C1 segment of cervical spinal cord (tissue), 14 donors: ENCODE measurements at regions not wholly inside any gene's neighbourhood (a gene's known extent, or its start where the extent isn't known, plus 50 kb on each side); places are given as distances from the start of the nearest gene placed in this dataset.
"Not testable (repeated sequence)": the region's sequence is repeated elsewhere in the genome, so short reads cannot be mapped to it uniquely, and the experiment has no call there.

Experiments used
- DNase-seq, 14 donors: peaks; one replicate each; lab custom pipeline; 2025; lab: John Stamatoyannopoulos, UW

DNA sequence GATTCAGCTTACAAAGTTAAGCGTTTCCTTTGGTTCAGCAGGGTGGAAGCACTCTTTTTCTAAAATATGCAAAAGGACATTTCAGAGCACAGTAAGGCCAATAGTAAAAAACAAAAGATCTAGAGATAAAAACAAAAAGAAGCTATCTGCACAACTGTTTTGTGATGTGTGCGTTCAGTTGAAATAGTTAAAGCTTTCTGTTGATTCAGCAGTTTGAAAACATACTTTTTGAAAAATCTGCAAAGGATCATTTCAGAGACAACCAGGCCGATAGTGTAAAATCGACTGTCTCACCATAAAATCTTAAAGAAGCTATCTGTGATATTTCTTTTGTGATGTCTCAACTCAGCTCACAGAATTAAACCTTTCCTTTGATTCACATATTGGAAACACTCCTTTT is 300.0 kb upstream of the ALG10B start:
- no peak for DNase-seq

- no peak for DNase-seq
Measured at GRCh38 chr12:38025916-38026315, 290.7 kb upstream of the ALG10B start.

- no peak for DNase-seq
Measured at GRCh38 chr12:38053113-38053512, 263.5 kb upstream of the ALG10B start.

DNA sequence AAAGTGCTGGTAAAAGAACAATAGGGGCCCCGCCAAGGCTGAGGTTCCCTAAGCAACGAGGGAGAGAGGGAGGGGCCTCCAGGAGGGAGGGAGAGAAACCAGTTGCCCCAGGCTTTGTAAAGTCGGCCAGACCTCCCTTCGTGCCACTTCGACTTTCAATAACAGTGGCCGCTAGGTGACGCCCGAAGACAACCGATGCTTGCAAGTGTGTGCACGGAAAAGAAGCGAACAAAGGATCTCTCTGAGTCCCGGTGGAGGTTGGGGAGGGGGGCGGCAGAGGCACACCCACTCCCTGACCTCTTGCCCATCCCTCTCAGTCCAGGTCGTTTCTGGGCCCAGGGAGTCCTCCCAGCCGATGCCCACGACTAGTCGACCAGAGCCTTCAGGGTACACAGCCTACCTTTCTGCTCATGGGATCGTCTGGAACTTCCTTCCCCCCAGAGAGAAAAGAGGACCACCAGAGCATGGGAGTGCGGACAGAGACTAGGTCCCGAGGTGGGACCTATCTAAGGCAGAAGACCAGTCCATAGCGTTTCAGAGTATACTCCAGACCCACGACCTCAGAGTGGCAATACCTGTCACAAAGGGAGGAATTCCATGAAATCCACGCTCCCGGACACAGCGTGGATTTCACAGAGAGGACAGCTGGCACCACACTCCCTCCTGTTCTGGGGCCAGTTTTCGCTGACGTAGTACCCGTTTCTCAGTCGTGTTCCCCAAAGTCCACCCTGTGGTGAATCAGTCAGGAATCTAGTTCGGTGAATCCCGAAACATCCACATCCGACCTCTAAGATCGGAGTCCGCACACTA is 262.7 kb upstream of the ALG10B start:
- no peak for DNase-seq

- DNase-seq, result no peak
Measured at GRCh38 chr12:38056701-38057689, 259.6 kb upstream of the ALG10B start.

DNA sequence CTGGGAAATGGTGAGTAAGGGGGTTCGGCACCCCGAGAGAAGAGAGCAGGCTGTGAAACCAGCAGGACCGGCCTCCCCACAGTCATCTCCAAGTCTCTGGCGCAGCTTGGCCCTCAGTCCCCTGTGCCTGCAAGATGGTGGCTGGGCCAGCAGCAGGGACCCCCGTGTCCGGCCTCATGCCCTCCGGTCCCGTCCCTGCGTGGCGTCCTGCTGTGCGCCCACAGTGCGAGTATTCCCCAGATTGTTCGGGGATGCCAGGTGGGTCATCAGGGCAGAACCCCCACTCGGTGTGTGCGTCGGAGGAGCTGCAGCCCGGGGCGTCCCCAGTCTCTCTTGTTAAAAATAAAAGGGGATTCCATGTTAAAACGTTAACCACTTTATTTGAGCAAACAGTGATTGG is 216.9 kb upstream of the ALG10B start:
- no peak for DNase-seq

DNA sequence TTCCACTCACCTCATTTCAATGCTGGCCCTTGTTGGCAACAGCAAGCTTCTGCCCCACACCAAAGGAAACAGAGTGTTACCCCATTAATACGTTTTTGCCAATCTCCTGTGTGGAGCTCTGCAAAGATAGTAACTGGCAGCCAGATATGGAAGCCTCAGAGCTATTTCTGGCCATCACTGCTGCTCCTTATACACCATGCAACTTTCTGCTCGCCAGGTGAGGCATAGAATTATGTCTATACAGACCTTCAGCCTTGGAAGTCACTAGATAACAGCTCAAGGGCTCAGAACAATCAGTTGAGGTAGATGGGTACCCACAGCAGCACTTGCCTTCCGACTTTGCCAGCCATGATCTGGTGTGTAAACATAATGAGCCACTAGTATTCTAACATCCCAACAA is 214.8 kb upstream of the ALG10B start:
- no peak for DNase-seq

DNA sequence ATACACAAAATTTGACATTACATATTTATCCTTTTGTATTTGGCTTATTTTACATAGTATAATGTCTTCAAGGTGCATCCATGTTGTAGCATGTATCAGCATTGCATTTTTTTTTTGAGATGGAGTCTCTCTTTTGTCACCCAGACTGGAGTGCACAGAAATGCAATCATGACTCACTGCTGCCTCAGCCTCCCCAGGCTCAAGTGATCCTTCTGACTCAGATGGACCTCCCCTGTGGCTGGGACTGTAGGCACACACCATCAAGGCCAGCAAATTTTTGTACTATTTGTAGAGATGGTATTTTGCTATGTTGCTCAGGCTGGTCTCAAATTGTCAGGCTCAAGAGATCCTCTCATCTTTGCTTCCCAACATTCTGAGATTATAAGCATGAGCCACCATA is 214.4 kb upstream of the ALG10B start:
- no peak for DNase-seq

GRCh38 chr12:38110026-38110699 is 206.4 kb upstream of the ALG10B start:
- DNase-seq, result no peak

DNA sequence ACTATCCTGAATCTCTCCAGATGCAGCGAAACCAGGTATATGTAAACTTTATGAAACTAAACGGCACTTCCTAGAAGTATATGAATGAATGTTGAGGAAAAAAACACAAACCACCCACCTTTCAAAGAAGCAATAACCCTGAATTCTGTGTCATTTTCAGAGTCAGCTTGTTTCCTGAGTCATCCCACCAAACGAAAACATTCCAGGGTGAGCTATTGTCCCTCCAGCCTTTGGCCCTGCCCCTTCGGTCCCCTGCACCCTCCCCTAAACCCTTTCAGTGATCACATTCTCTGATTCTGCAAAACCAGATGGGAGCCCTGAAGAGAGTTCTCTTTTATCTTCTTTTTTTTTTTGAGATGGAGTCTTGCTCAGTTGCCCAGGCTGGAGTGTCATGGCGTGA is 202.6 kb upstream of the ALG10B start:
- no peak for DNase-seq

DNA sequence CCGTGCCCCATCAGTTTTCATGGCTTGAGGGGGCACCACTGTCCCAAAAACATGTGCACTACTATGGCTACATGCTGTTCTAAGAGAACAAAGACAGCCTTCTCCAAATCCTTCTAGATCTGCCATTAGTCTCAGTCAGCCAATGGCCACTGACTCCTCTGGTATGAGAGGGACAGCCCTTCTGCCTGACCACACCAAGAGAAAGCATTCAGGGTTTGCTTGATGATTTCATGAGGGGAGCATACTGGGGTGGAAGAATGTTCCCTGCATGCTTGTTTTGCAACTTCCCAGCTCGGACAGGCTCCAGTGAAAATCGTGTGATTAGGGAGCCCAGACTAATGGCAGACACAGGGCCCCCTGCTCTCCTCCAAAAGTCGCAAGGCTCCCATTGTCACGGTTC is 199.6 kb upstream of the ALG10B start:
- DNase-seq, result no peak

DNA sequence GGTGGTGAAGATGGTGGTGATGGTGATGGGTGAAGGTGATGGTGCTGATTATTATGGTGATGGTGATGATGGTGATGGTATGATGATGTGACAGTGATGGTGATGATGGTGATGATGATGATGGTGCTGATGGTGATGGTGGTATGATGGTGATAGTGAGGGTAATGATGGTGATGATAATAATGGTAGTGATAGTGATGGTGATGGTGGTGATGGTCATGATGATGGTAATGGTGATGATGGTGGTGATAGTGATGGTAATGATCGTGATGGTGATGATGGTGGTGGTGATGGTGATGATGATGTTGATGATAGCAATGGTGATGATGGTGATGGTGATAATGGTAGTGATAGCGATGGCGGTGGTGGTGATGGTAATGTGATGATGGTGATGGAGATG is 197.9 kb upstream of the ALG10B start:
- no peak for DNase-seq

DNA sequence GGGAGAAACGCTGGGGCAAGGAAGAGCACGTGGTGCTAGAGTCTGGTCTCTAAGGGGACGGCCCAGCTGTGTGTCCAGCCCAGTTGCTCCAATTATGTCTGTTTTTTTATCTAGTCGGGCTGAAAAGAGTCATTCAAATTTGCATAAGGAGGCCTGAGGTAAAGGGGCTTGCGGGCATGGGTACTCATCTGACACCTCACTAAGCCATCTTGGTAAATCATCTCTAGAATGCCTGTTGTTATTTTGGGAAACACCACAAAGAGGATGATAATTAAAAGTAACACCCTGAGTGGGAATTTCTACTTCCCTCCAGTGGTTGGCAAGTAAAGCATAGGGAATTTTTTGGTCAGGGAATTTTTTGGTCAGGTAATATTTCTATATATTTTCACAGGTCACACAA is 196.1 kb upstream of the ALG10B start:
- no peak for DNase-seq

GRCh38 chr12:38123028-38123427 is 193.5 kb upstream of the ALG10B start:
- not testable (repeated sequence) for DNase-seq

GRCh38 chr12:38123566-38124246 is 192.9 kb upstream of the ALG10B start:
- DNase-seq, result no peak

DNA sequence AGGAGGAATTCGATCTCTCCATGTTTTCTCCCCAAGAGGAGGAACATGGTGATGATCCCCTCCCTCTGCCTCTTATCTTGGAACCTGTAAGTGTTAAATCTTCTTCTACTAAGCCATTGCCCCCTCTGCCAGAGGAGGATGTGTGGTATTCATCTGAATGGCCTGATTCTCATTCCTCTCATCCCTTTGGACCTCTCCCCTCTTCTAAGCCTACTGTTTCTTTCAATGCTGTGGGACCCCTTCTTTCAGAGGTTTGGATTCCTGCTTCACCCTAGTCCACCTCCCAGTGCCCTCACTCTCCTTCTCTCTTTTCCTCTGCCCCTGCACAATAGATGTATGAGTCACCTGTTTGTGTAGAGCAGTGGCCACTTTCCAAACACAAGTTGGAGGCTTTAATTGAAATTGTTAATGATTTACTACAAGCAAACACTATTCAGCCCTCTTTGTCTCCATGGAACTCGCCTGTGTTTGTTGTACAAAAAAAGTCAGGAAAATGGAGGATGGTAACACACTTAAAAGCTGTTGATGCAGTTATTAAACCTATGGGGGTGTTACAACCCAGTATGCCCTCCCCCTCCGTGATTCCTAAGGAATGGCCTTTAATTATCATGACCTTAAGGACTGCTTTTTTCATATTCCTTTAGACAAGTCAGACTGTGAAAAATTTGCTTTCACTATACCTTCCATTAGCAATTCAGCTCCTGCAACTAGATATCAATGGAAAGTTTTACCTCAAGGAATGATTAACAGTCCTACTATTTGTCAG is 192.1 kb upstream of the ALG10B start:
- DNase-seq, result no peak

DNA sequence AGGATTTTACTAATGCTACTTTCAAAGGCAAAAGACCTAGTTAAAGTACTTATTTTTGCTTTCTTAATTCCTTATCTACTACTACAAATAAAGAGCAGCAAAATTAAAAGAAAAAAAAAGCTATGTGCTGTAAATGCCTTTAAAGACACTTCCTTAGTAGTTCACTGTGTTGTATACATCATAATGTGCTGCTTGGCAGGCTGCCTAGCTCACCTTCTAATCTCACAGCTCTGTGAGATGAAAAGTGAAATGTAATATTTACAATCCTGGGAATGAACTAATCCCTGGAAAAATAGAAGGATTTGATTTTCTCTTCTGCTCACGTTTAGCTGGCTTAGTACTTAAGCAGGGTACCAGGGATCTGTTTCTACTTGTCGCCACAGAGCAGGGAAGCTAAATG is 184.4 kb upstream of the ALG10B start:
- no peak for DNase-seq

DNA sequence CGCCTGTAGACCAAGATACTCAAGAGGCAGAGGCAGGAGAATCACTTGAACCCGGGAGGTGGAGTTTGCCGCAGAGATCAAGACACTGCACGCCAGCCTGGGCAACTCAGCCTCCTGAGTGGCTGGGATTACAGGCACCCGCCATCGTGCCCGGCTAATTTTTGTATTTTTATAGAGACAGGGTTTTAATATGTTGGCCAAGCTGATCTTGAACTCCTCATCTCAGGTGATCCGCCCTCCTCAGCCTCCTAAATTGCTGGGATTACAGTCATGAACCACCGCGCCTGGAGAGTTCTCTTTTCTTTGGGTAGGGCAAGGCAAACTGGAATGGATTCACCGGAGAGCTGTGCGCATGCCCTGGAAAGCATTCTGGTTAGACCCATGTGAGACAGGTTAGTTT is 179.3 kb upstream of the ALG10B start:
- no peak for DNase-seq

GRCh38 chr12:38137716-38138115 is 178.9 kb upstream of the ALG10B start:
- no peak for DNase-seq
